ENCODE measurements at regions not wholly inside any gene's neighbourhood (a gene's known extent, or its start where the extent isn't known, plus 50 kb on each side); places are given as distances from the start of the nearest gene placed in this dataset.

DNA sequence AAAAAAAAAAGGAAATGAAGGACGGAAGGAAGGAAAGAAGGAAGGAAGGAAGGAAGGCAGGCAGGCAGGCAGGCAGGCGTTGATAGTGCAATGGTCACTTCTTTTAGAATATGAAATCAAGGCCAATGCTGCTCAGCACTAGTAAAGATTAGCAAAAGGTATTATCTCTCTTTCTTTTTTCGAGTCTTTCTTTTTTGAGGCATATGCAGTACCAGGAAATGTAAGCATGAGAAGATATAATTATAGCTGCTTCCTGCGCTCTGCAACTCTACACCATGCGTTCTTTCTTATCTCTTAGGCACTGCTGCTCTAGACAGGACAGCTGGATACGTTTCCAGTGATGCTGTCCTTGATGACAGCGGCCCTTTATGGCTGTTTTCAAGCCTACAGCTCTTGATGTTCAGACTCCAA, 1512.5 kb upstream of the B3GALT2 start (continued):
- TF ChIP-seq UBTF (IDR thresholded peaks at IDR 0.05; ENCODE audit: borderline replicate concordance in 1 of 2, low read depth in 2 of 2, low read length in 2 of 2) (no peak), NFYB (IDR thresholded peaks at IDR 0.05; ENCODE audit: extremely low read depth, insufficient read length) (no peak), STAT5A (IDR thresholded peaks at IDR 0.05; ENCODE audit: borderline replicate concordance, low read length) (peak; percentile 73), NFE2L1 (tag; IDR thresholded peaks at IDR 0.05; ENCODE audit: borderline replicate concordance, low read depth) (no peak), MEIS2 (IDR thresholded peaks at IDR 0.05; ENCODE audit: partially characterized antibody) (peak; percentile 66), ZNF263 (CRISPR knock-in tag; IDR thresholded peaks at IDR 0.05; ENCODE audit: borderline replicate concordance) (no peak), ATF7 (IDR thresholded peaks at IDR 0.05) (0 out of 2 replicates have a peak, but pooled peaks have one; percentile 18), HNRNPK (IDR thresholded peaks at IDR 0.05; ENCODE audit: low read depth, low read length, poor library complexity, severe bottlenecking) (no peak), TCF3 (CRISPR knock-in tag; IDR thresholded peaks at IDR 0.05) (peak; percentile 90), BRF1 (IDR thresholded peaks at IDR 0.05; ENCODE audit: borderline replicate concordance, extremely low read depth, insufficient read length) (no peak), NCOR1 (IDR thresholded peaks at IDR 0.05) (peak; percentile 76), TCF15 (CRISPR knock-in tag; IDR thresholded peaks at IDR 0.05) (no peak), FOXO4 (CRISPR knock-in tag; IDR thresholded peaks at IDR 0.05) (no peak), POLR2H (tag; IDR thresholded peaks at IDR 0.05; ENCODE audit: low read depth) (no peak), OTX1 (CRISPR knock-in tag; IDR thresholded peaks at IDR 0.05) (no peak), RBM39 (optimal IDR thresholded peaks at IDR 0.05; ENCODE audit: low read depth, low read length) (no peak), KLF6 (CRISPR knock-in tag; IDR thresholded peaks at IDR 0.05; ENCODE audit: borderline replicate concordance) (no peak), PKNOX1 (IDR thresholded peaks at IDR 0.05) (0 out of 2 replicates have a peak, but pooled peaks have one; percentile 28), YBX1 (IDR thresholded peaks at IDR 0.05) (no peak)
- TF ChIP-seq, protein P1, sequence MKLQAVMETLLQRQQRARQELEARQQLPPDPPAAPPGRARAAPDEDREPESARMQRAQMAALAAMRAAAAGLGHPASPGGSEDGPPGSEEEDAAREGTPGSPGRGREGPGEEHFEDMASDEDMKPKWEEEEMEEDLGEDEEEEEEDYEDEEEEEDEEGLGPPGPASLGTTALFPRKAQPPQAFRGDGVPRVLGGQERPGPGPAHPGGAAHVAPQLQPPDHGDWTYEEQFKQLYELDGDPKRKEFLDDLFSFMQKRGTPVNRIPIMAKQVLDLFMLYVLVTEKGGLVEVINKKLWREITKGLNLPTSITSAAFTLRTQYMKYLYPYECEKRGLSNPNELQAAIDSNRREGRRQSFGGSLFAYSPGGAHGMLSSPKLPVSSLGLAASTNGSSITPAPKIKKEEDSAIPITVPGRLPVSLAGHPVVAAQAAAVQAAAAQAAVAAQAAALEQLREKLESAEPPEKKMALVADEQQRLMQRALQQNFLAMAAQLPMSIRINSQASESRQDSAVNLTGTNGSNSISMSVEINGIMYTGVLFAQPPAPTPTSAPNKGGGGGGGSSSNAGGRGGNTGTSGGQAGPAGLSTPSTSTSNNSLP (IDR thresholded peaks at IDR 0.05; ENCODE audit: borderline replicate concordance, low read depth, low read length), result 0 out of 2 replicates have a peak, but pooled peaks have one; percentile 8
- TF ChIP-seq, protein P2, sequence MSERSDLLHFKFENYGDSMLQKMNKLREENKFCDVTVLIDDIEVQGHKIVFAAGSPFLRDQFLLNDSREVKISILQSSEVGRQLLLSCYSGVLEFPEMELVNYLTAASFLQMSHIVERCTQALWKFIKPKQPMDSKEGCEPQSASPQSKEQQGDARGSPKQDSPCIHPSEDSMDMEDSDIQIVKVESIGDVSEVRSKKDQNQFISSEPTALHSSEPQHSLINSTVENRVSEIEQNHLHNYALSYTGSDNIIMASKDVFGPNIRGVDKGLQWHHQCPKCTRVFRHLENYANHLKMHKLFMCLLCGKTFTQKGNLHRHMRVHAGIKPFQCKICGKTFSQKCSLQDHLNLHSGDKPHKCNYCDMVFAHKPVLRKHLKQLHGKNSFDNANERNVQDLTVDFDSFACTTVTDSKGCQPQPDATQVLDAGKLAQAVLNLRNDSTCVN (CRISPR knock-in tag; IDR thresholded peaks at IDR 0.05), result no peak

All from K562 (cell line).